ENCODE measurements at regions not wholly inside any gene's neighbourhood (a gene's known extent, or its start where the extent isn't known, plus 50 kb on each side); places are given as distances from the start of the nearest gene placed in this dataset.

- TF ChIP-seq CTCF (IDR thresholded peaks at IDR 0.05): no peak
- TF ChIP-seq POLR2AphosphoS5 (IDR thresholded peaks at IDR 0.05): no peak
- TF ChIP-seq POLR2A (IDR thresholded peaks at IDR 0.05): no peak
- TF ChIP-seq EP300 (IDR thresholded peaks at IDR 0.05): no peak
Observed at GRCh38 chr5:72633041-72633445, 125.8 kb upstream of the ZNF366 start.
